AG10803 (cell line): ENCODE measurements at regions not wholly inside any gene's neighbourhood (a gene's known extent, or its start where the extent isn't known, plus 50 kb on each side); places are given as distances from the start of the nearest gene placed in this dataset.

Experiments
- DNase-seq: peaks from one replicate; pipeline ENCODE4 v3.0.0; 2010; ENCODE audit warnings: low read depth
- H3K4me3 ChIP-seq: 2 replicates; pipeline ENCODE4 v1.5.1; 2011; ENCODE audit warnings: mild to moderate bottlenecking, low read length, control low read depth
- CTCF ChIP-seq: conservative IDR thresholded peaks from 2 replicates; pipeline ENCODE4 v1.5.1; 2011; ENCODE audit warnings: mild to moderate bottlenecking, low read length, control low read depth, inconsistent platforms

DNA sequence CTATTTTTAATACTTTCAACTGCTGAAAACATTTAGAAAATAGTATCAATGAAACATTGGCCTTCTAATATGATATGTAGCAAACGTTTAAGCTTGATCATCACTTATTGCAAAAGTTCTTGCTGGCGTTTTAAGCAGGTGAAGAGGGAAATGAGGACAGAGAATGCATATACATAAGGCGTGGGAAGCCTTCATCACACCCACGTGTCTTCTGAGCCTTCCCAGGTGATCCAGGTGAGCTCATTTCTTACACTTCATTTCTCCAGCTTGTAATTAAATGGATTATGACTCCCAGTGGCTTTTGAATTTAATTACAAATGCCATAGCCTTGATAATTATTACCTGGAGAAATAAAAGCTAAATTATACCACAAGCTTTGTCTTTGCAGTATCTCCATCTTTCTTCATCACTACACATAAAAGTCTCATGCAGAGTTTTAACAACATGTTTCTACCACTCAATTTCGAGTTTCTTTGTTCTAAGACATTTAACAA, 1973.8 kb downstream of the MRPL39 start:
- TF ChIP-seq CTCF = no peak
- DNase-seq = no peak
- H3K4me3 ChIP-seq = no peak overlapping the region

GRCh38 chr21:23624281-23624680, 1983.0 kb downstream of the MRPL39 start:
- no peak for TF ChIP-seq CTCF
- DNase-seq = no peak
- no peak overlapping the region for H3K4me3 ChIP-seq

DNA sequence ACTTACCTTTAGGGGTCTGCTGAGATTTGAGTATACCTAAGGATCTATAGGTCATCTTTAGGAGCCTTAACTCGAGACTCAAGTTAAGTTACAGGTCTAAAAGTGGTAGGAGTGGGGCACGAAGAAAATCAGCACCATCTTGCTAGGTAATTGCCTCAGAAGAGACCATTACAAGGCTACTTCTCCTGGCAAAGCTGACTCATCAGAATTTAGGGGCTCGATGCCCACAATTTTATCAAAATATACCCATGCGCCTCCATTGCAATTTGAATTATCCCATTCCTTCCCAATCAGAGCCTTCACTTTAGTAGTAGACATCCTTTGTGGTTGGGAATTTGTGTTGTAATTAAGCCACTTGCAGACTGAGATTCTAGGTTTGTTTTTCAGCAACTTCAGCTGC, 1994.3 kb downstream of the MRPL39 start:
- no peak overlapping the region for H3K4me3 ChIP-seq
- no peak for DNase-seq
- no peak for TF ChIP-seq CTCF

GRCh38 chr21:23612210-23612609, 1995.1 kb downstream of the MRPL39 start:
- no peak for DNase-seq
- TF ChIP-seq CTCF = no peak
- H3K4me3 ChIP-seq = no peak overlapping the region

- no peak overlapping the region for H3K4me3 ChIP-seq
- no peak for DNase-seq
- no peak for TF ChIP-seq CTCF
Observed at GRCh38 chr21:23607782-23608431, 1999.4 kb downstream of the MRPL39 start.

DNA sequence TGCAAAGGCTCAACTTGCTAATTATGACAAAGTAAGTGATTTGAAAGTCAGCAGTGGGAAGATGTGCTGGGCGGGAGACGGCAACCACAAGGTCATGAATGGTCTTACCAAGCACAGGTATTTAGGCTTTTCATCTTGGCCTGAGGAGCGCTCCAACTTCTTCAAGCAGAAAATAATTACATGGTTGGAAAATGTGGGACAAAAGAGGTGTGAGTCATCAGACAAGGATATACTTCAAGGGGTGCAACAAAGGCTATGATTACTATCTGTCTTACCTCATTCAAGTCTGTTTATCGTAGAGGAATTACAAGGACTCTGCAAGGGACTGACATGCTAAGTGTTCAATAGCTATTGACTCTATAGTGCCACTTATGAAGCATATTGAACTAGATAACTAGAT, 2005.7 kb downstream of the MRPL39 start:
- no peak for DNase-seq
- H3K4me3 ChIP-seq = no peak overlapping the region
- TF ChIP-seq CTCF = no peak

- no peak for TF ChIP-seq CTCF
- DNase-seq = no peak
- H3K4me3 ChIP-seq = no peak overlapping the region
Observed at GRCh38 chr21:23593582-23593981, 2013.7 kb downstream of the MRPL39 start.
